GM21576 (cell line): ENCODE measurements at regions not wholly inside any gene's neighbourhood (a gene's known extent, or its start where the extent isn't known, plus 50 kb on each side); places are given as distances from the start of the nearest gene placed in this dataset.

Experiments
- ATAC-seq: cut with Tn5 transposase; IDR thresholded peaks from one replicate; pipeline ENCODE4 v1.9.1; 2021; ENCODE audit warnings: mild to moderate bottlenecking, moderate library complexity; ENCODE audit not compliant: unreplicated experiment

DNA sequence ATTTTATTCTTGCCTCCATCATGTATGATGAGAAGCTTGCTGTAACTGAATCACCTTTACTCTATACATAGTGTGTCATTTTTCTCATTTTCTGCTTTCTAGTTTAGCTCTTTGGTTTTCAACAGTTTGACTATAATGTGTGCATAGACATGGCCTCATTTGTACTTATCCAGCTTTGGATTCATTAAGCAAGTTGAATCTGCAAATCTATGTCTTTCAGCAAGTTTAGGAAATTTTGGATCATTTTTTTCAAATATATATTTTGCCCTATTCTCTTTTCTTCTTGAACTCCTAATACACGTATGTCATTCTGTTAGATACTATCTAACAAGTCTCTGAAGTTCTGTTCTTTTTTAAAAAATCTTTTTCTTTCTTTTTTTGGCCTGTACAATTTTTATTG, 57.8 kb downstream of the PRLHR start:
- ATAC-seq, result no peak

DNA sequence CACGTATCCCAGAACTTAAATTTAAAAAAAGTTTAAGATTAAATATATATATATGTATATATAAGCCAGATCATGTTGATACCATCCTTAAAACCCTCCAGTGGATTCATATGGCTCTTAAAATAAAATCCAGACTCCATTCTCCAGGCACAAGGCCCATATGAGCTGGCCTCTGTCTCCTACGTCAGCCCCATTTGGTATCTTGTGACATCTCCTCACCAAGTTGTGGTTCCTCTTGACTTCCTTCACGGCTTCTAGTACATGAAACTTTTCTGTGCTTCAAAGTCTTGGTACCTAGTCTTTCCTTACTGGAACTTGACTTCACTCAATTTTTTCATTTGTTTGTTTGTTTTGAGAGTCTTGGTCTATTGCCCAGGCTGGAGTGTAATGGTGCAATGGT, 61.3 kb downstream of the PRLHR start:
- no peak for ATAC-seq

DNA sequence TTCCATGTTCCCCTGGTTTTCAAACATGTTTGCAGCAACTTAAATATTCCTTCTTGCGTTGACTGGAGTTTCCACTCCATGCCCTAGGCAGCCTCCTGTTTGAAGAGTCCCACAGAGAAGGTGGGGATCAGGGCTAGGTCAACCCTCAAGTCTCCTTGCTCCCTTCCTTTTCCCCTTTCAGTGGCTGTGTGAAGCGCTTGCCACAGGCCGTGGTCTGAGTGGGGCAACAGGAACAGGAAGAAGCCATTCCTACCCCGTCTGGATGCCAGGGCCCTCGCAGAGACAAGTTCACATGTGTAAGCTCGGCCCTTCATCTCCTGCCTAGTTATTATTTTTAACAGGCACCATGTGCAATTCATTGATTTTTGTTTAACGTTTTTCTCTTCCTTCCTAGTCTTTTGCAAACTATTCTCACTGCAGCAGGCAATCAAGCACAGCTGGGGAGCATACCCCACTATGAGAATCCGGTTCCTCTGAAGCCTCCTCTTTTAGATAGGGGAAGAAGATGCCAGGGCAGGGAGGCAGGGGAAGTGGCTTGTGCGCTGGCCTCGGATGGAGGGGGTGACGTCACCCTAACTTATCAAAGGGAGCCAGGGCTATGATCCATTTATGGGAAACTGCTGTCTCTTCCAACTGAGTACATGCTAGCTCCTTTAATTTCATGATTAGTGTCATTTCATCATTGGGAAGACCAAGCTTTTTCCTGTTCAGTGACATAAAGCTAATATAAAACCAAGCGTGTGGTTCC, 64.2 kb downstream of the PRLHR start:
- no peak for ATAC-seq

DNA sequence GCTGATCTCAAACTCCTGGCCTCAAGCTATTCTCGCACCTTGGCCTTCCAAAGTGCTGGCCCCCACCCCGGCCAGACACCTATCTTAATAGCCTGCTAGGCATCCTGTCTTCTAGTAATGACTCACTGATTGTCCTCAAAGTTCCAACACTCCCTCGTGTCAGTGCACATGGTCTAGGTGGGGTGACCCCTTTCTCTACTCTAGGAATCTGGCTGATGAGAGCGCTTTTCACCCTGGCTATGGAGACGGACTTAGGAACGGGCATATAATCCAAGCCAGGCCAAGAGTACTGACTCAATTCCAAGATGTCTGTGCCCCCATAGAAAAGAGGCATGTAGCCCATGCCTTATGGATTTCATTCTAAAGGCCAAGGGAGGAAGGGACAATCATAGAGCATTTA, 67.0 kb downstream of the PRLHR start:
- ATAC-seq, result no peak

DNA sequence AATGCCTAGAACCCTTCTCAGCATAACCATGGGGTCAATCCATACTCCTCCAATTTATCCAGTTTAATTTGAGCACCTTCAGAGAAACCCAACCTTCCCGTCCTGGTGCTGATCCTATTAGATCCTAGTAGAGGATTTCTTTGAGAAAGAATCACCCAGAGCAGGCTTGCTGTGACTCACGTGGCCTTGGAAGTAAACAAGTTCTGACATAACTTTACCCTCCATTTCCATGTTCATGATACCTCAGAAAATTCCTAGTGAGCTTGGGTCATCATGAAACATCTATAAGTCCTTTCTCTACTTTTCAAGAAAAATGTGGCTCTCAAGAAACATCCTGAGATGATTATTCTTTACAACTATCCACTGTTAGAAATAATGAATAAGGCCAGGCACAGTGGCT, 71.7 kb downstream of the PRLHR start:
- ATAC-seq, result no peak

DNA sequence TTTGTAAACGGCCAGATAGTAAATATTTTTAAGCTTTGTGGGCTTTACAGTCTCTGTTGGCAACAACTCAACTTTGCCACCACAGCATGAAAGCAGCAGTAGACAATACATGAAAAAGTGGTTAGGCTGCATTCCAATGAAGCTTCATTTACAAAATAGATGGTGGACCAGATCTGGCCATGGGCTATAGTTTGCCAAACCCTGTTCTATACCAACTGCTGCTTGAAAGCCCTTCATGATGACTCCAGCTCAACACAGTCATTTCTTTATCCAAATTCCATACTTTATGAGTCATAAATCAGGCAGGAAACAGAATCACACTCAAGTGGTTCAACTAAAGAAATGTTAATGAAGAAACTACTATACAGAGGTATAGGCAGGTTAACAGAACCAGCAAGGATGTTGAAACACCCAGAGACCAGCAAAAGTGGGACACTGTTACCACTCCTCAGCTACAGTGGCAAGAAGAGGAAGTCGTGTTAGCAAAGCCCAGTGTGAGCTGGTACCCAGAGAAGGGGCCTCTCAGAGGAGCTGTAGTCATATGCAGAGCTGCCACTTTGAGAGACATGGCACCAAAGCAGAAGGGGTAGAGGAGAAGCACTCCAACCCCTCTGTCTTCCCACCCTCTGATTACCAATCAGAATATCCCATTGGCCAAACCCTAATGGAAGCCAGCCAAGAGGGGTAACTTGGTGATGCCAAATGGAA, 72.5 kb downstream of the PRLHR start:
- ATAC-seq, result no peak

DNA sequence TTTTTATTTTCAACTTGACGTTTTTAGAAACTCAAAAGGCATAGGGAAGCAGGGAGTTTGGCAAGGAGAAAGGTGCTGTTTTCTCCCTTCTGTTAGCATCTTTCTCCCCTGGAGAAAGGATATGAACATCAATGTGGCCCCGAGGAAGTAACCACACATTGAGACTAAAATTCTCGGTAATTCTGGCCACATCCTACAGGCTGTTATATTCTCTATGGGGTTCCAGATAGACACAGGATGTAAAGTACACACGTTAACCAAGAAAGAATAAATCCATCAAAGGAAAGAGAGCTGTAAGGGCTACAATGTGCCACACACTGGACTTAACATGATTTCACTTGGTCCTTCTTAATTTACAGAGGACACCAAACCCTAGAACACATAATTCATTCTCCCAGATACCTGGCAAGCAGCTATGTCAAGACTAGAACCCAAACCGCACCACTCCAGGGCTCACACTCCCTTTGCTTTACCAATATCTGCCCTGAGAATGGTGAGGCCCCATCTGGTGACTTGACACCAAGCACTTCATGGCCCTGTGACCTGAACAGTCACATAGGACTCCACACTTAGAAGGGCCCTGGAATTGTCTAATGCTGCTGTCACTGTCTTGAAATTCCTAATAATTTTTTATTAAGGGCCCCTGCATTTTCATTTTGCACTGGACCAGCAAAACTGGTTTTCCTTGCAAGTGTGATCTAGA, 73.9 kb downstream of the PRLHR start:
- ATAC-seq, result no peak

DNA sequence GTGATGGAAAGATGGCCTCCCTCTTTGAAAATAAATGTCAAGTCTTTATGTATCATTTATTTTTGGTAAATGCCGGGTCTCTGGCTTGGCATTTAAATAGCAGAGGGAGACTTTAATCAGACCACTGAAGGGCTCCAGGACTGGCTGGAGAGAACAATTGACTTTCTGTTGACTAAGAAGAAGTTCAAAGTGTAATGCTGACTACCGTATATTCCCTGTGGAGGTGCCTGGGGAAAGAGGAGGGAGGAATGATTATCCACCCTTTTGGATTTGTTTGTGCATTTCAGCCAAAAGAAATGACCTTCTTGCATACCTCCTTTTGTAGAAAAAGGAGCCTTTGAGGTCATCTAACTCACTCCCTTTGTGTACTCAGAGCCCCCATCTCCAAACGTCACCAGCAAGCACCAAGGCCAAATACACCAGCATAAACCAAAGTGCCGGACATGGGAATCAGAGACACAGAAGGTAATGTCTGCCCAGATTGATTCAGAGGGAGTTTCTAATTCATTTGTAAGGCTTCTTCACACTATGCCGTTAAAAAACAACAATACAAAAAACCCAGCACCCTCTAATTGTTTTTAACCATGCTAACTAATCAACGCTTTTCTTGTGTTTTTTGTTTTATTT, 75.2 kb downstream of the PRLHR start:
- ATAC-seq, result no peak

DNA sequence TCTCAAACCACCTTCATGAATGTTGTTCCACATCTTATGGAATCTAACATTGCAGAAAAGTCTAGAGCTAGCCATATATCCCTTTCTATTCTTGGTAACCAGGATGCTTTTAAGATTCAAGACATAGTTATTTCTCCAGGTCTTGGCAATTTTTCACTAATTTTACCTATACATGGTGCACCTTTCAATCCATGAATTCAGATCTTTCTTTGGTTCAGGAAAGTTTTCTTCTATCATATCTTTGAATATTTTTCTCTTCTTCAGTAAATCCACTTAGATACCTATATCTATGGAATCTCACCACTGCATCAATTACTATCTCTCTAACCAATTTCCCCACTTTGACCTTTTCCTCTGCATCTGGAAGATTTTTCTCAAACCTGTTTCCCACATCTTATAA, 77.4 kb downstream of the PRLHR start:
- ATAC-seq, result no peak

DNA sequence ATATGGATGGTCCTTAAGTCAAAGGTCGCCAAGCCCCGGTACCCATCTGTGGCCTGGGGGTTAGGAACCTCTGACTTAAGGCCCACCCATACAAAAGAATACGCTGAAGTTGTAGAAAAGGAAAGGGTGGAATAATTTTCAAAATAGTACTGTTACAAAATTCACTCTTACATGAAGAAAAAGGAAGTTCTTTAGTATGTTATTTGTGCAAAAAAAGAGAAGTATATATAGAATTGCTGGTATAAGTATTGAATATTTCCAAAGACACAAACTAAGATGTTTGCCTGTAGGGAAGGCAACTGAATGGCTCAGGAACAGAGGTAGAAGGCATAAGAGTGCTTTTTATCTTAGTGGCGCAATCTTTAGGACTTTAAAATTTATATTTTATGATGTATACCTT, 78.7 kb downstream of the PRLHR start:
- ATAC-seq, result no peak

DNA sequence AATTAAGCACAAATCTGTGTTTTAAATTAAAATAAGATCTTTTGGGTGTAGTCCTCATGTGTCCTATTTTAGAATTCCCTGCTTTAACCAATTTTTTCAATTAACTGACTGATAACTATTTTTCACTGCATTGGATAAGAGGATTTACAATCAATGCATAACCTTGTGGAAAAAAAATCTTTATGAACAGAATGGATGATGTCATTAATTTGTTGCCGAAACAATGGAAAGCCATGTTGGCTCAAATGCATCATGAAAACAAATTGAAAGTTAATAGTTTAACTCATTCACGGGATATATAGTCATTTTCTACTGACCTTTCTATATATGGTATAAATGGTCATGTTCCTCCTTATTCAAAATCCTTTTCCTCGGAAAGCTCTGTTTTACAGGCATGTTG, 82.3 kb downstream of the PRLHR start:
- ATAC-seq, result no peak

DNA sequence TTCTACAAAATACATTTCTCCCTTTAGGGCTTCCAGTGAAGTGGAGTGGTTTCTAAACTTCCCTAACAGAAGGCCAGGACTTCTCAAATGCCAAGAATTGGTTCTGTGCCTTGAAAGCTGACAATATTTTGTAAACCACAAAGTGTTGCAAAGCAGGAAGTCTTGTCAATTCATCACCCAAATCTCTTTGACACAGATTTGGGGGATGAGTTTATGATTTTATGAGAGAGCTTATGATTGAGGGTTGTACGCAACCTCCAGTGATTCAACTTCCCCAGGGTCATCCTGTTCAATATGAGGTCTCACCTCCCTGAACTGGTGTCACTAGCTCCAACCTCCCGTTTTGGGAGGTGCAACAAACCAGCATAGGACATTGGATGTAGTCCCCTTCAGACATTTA, 83.7 kb downstream of the PRLHR start:
- ATAC-seq, result no peak

DNA sequence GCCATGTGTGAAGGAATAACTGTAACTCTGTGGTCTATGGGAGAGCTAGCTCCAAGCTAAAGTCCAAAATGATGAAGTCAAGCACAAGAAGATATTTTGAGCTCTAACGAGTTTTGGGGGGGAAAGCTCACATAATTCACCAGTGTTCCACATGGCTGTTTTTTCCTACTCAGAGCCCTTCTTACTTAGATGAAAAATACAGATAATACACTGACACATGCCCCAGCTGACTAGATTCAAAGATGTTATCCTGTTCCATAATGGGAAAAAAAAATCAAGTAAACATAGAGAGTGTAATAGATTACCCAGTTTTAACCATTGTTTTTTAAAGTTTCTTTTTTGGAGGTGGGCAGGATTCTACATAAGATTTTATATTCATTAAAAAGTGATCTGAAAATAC, 86.6 kb downstream of the PRLHR start:
- ATAC-seq, result no peak

DNA sequence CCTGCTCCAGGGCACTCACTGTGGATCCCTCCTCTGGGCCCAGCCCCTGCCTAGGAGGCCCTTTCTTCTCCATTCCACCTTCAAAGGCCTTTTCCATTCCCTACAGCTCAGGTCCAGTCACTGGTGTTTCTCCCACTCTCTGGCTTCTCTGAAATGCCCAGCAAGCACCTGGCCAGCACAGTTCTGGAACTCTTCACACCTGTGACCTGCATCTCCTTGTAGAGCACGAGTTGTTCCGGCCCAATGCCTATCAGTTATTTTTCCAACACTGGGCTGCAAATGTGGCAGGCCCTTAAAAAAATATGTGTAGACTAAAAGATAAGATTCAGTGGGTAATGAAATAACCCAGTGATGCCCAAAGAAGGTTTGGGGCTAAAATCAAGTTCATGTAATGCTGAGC, 87.1 kb downstream of the PRLHR start:
- no peak for ATAC-seq

DNA sequence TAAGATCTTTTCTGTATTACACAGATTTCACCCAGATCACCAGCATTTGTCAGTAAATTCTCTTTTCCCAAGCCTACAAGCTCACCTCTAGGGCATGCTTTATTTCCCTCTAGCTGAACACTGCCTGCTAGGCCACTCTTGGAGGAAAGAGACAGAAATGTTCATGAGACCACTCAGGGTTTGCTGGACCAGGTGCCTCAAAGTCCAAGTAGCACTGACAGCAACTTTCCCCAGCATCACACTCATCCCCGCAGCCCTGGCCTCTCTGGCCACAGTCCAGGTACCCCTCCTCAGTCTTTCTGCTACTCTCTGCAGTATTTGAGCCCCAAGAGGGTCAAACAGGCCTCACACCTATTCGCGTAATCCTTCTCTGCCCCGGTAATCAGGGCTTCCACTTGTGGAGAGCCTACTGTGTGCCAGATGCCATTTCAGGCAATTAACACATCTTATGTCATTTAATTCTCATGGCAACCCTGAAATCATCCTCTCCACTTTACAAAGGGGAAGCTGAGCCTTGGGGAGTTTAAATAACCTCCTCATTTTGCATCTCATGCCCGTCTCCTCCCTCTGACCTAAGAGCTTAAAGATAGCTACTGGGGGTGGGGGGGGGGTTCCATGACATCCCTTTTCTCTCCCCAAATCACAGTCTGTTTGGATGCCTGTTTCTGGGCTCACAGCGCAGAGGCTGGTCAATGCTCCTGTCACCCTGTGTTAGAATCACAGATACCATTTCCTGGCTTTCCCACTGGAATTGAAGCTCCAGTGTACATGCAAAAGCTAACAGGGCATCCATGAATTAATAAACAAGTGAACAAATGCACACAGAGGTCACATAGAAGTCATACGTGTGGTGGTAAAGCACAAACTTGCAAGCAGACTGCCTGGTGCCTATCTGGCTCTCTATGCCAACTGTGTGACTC, 88.5 kb downstream of the PRLHR start:
- no peak for ATAC-seq

DNA sequence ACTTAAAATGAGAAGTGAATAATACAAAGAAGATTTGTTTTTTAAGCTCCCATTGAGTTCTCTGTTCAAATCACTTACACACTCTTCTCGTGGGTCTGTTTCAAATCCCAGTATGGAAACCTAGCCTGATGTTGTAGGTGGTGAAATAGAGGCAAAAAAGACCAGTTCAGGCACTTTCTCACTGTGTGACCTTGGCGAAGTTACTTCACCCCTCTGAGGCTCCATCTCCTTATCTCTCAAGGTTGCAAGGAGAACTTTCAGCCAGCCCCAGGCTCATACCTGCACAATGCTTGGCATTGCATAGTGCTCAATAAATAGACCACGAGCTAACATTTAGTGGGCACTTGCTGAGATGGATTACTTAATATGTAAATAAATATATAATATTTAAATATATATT, 90.1 kb downstream of the PRLHR start:
- no peak for ATAC-seq

DNA sequence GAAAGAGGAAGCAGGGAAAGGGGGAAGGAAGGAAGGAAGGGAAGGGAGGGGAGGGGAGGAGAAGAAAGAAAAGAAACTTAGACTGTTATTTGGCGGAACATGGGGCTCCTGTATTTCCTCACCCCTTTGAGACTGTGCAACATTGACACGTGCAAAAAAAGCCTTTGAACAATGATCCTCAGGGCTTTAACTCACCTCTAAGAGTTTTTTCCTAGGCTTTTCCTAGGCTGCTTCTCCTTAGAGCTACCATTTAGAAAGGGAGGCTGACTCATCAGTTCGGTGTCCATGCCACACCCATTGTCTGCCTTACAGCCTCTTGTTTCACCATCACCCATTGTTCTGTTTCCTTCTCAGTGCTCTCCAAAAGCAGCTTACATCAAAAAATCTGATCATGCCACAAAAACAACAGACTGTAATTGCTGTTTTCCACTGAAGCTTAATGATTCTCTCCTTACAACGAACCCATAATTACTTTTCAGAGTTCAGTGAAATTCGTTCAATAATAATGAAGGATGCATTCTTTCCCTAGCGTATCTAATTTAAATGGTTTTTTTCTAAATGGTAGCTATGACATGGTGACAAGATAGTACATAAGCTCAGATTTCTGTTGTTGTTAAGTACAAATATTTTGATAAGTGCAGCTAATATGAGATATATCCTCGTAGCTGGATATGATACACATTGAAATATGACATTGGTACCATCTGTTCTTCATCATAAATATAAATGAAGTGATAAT, 90.8 kb downstream of the PRLHR start:
- ATAC-seq, result no peak

DNA sequence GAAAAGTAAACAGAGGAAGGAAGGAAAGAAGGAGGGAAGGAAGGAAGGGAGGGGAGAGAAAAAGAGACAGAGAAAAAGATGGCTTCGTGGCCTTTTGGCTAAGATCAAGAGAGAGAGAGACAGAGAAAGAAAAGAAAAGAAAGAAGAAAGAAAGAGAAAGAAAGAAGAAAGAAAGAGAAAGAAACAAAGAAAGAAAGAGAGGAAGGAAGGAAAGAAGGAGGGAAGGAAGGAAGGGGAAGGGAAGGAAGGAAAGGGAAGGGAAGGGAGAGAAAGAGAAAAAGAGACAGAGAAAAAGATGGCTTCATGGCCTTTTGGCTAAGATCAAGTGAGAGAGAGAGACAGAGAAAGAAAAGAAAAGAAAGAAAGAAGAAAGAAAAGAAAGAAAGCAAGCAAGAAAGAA, 91.4 kb downstream of the PRLHR start:
- no peak for ATAC-seq

DNA sequence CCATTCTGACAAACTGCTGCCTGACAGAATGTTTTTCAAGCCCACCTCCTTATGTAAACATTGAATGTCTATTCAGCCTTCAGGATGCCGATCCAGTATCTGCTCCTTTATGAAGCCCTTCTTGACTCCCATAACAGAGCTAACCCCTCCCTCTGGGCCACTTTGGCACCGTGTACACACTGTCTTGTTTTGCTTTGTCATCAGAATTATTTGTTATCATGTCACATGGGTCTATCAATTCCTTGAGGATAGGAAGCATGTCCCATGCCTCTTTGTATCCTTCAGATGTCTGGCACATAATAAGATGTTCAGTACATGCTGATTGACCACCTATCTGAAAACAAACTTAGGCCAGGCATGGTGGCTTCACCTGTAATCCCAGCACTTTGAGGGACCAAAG, 92.3 kb downstream of the PRLHR start:
- no peak for ATAC-seq
